ENCODE measurements at regions not wholly inside any gene's neighbourhood (a gene's known extent, or its start where the extent isn't known, plus 50 kb on each side); places are given as distances from the start of the nearest gene placed in this dataset.

DNA sequence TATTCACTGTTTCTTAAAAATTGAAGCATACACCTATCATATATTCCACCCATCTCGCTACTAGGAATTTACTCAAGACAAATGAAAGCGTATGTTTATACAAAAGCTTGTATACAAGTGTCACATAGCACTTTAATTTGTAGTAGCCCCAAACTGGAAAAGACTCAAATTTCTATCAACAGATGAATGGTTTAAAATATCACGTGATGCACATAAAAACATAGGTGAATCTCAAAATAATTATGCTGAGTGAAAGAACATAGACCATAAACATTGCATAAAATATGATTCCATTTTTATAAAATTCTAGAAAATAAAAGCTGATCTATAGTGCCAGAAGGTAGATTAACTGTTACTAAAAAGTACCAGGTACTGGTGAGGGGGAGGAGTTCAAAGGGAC is 392.9 kb upstream of the LRATD1 start:
- TF ChIP-seq, protein P1, sequence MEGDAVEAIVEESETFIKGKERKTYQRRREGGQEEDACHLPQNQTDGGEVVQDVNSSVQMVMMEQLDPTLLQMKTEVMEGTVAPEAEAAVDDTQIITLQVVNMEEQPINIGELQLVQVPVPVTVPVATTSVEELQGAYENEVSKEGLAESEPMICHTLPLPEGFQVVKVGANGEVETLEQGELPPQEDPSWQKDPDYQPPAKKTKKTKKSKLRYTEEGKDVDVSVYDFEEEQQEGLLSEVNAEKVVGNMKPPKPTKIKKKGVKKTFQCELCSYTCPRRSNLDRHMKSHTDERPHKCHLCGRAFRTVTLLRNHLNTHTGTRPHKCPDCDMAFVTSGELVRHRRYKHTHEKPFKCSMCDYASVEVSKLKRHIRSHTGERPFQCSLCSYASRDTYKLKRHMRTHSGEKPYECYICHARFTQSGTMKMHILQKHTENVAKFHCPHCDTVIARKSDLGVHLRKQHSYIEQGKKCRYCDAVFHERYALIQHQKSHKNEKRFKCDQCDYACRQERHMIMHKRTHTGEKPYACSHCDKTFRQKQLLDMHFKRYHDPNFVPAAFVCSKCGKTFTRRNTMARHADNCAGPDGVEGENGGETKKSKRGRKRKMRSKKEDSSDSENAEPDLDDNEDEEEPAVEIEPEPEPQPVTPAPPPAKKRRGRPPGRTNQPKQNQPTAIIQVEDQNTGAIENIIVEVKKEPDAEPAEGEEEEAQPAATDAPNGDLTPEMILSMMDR (IDR thresholded peaks at IDR 0.05) = no peak
- TF ChIP-seq POLR2A (IDR thresholded peaks at IDR 0.05) = no peak

Measured in heart left ventricle (tissue), 13 donors.